Esophagus muscularis mucosa (tissue), 4 donors: ENCODE measurements at regions not wholly inside any gene's neighbourhood (a gene's known extent, or its start where the extent isn't known, plus 50 kb on each side); places are given as distances from the start of the nearest gene placed in this dataset.

Source experiments
- DNase-seq: peaks from one replicate; pipeline ENCODE4 v3.0.0-alpha.2; 2017; ENCODE audit errors: extremely low spot score
- H3K27ac ChIP-seq, 4 donors: fragments of 200-600 bp; sonication (generic); replicated peaks in 1 of 4; 1 replicate in 3 of 4; 2 replicates in 1 of 4; pipeline ENCODE4 v1.5.1; 2016 to 2019; ENCODE audit warnings: mild to moderate bottlenecking in 1 of 4
- H3K27me3 ChIP-seq, 4 donors: fragments of 200-600 bp; sonication (generic); one replicate each; pipeline versions ENCODE4 v1.5.1 to v1.6.0; 2016 to 2019
- H3K36me3 ChIP-seq, 4 donors: fragments of 200-600 bp; sonication (generic); one replicate each; pipeline ENCODE4 v1.5.1; 2016 to 2019
- H3K4me1 ChIP-seq, 4 donors: fragments of 200-600 bp; sonication (generic); one replicate each; pipeline ENCODE4 v1.5.1; 2016 to 2019
- H3K4me3 ChIP-seq, 4 donors: fragments of 200-600 bp; sonication (generic); 1 replicate in 2 of 4; 2 replicates in 2 of 4; pipeline ENCODE4 v1.5.1; 2016 to 2019; ENCODE audit warnings: mild to moderate bottlenecking in 4 of 4, moderate library complexity in 1 of 4
- H3K9me3 ChIP-seq, 4 donors: fragments of 200-600 bp; sonication (generic); 1 replicate in 3 of 4; 2 replicates in 1 of 4; pipeline ENCODE4 v1.5.1; 2016 to 2019
- EP300 ChIP-seq: sonication (generic); formaldehyde crosslinking; IDR thresholded peaks from one replicate; pipeline ENCODE4 v1.6.1; 2017; ENCODE audit warnings: antibody characterized with exemption
- POLR2A ChIP-seq: fragments of 450-650 bp; IDR thresholded peaks from one replicate; pipeline ENCODE4 v1.6.1; 2017; ENCODE audit warnings: antibody characterized with exemption, moderate library complexity, mild to moderate bottlenecking, low read depth
- POLR2AphosphoS5 ChIP-seq, 2 donors: sonication (generic); formaldehyde crosslinking; IDR thresholded peaks; one replicate each; pipeline ENCODE4 v1.6.1; 2017; ENCODE audit warnings: antibody characterized with exemption in 2 of 2
- WGBS: methylation state at CpG from one replicate; pipeline ENCODE4 v1.1.5; 2018; 5-methylcytosine and 5-hydroxymethylcytosine counted together
- intact Hi-C: fragments of 100-400 bp; cut with DNase I; formaldehyde crosslinking; loops from one replicate; pipeline ENCODE4 v1.15.1; 2023
- TF ChIP-seq, protein P1 (sequence below), 3 experiments: fragments of 200-600 bp in 2 of 3; fragments of 450-650 bp in 1 of 3; sonication (generic) in 2 of 3; IDR thresholded peaks; one replicate each; pipeline ENCODE4 v1.5.1; 2017 to 2019; ENCODE audit warnings: antibody characterized with exemption in 3 of 3, mild to moderate bottlenecking in 2 of 3, moderate library complexity in 1 of 3

DNA sequence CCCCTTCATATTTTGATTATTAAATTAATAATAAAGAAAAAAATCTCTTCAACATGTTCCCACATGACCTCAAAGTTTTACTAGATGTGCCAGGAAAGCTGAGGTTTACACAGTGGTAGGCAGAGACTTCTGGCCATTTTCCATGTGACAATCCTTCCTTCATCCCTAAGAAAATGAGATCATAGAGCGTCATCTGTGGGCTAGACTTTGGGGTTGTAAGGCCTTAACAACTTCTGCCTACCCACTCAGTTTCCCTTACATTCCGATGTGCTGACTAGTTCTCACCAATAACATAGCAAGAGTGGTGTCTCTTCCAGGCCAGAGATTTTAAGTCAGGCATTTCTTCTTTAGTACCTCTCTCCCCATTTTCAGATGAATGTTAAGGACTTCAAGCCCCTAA lies 171.1 kb upstream of the PHF14 start:
- H3K27ac ChIP-seq: no peak overlapping the region
- H3K27me3 ChIP-seq: no peaks in the 10 kb centered on the region
- peaks cover 0 to 7% (median 0%) of the 10 kb centered on the region in 4 donors for H3K4me1 ChIP-seq
- H3K4me3 ChIP-seq: no peak overlapping the region
- TF ChIP-seq POLR2A (no peak), EP300 (no peak), POLR2AphosphoS5 (IDR thresholded peaks at IDR 0.05) (no peak)
- TF ChIP-seq, protein P1, sequence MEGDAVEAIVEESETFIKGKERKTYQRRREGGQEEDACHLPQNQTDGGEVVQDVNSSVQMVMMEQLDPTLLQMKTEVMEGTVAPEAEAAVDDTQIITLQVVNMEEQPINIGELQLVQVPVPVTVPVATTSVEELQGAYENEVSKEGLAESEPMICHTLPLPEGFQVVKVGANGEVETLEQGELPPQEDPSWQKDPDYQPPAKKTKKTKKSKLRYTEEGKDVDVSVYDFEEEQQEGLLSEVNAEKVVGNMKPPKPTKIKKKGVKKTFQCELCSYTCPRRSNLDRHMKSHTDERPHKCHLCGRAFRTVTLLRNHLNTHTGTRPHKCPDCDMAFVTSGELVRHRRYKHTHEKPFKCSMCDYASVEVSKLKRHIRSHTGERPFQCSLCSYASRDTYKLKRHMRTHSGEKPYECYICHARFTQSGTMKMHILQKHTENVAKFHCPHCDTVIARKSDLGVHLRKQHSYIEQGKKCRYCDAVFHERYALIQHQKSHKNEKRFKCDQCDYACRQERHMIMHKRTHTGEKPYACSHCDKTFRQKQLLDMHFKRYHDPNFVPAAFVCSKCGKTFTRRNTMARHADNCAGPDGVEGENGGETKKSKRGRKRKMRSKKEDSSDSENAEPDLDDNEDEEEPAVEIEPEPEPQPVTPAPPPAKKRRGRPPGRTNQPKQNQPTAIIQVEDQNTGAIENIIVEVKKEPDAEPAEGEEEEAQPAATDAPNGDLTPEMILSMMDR (IDR thresholded peaks at IDR 0.05): no peak
- H3K36me3 ChIP-seq: no peaks in the 10 kb centered on the region
- WGBS: 77% methylated on average over 2 of the region's 2 CpGs
- H3K9me3 ChIP-seq: no peaks in the 10 kb centered on the region
- intact Hi-C loops: no loop called here
- DNase-seq: no peak

DNA sequence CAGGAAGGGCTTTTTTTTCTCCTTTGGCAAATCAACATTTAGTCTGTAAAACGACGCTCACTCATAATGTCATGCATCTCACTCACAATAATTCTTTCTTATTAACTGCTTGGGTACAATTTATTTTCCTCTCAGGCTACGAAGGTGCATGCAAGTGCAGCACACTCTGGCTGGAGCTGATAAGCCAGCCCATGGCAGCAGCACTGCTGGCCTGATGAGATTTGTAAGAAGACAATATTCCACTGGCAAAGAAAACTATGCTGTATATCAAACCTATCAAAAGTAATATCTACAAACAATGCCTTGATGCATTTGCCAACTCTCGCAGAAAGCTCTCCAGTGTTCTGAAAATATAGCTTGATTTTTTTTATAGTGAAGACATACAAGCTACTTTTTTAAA lies 170.0 kb upstream of the PHF14 start:
- Histone ChIP-seq H3K36me3 (no peaks in the 10 kb centered on the region), H3K4me3 (no peak overlapping the region), H3K27ac (no peak overlapping the region), H3K4me1 (peaks cover 0 to 7% (median 0%) of the 10 kb centered on the region in 4 donors), H3K9me3 (no peaks in the 10 kb centered on the region), H3K27me3 (no peaks in the 10 kb centered on the region)
- TF ChIP-seq EP300 (no peak), POLR2AphosphoS5 (IDR thresholded peaks at IDR 0.05) (no peak), POLR2A (no peak)
- TF ChIP-seq, protein P1 (IDR thresholded peaks at IDR 0.05): no peak
- DNase-seq: no peak
- intact Hi-C loops: no loop called here
- WGBS: 65% methylated on average over 4 of the region's 4 CpGs

DNA sequence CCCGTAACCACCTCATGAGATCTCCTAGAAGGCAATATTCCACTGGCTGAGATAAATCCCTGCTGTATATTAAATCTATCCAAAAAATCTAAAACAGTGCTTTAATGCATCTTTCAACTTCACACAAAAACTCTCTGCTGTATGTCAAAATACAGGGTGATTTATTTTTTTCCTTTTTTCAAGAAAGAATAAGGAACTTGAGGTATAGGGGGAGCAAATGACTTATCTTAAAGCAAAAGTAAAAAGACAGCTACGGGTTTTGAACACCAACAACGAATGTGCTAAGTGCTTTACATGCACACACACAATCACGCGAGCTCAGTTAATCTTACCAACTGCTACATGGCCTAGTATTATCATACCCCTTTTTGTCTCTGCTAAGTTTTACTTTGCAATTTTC lies 168.9 kb upstream of the PHF14 start:
- Histone ChIP-seq H3K27ac (no peak overlapping the region), H3K4me3 (no peak overlapping the region), H3K27me3 (no peaks in the 10 kb centered on the region), H3K36me3 (no peaks in the 10 kb centered on the region), H3K4me1 (peaks cover 0 to 7% (median 0%) of the 10 kb centered on the region in 4 donors), H3K9me3 (no peaks in the 10 kb centered on the region)
- WGBS: 77% methylated on average over 5 of the region's 5 CpGs
- TF ChIP-seq POLR2AphosphoS5 (IDR thresholded peaks at IDR 0.05): no peak
- no peak for TF ChIP-seq EP300
- TF ChIP-seq POLR2A: no peak
- TF ChIP-seq, protein P1 (IDR thresholded peaks at IDR 0.05): no peak
- intact Hi-C loops: no loop called here
- no peak for DNase-seq

DNA sequence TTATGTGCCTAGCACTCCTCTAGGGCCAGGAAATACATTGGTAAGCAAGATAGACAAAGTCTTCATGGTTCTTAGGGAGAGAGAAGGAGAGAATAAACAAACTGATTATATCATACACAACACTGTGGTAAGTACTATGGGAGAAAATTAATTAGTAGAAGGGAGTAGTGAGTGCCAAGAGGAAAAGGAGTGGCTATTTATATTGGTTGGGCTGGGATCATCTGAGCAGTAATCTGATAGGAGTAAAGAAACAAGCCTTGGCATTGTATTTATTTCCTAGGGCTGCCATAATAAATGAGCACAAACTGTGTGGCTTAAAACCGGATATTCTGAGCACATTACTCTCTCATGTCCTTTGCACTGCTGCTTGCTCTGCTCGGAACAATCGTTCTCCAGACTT lies 158.1 kb upstream of the PHF14 start:
- H3K4me3 ChIP-seq: no peak overlapping the region
- TF ChIP-seq POLR2A (no peak), EP300 (no peak), POLR2AphosphoS5 (IDR thresholded peaks at IDR 0.05) (no peak)
- TF ChIP-seq, protein P1 (IDR thresholded peaks at IDR 0.05): no peak
- no peaks in the 10 kb centered on the region for H3K27me3 ChIP-seq
- WGBS: 63% methylated on average over 3 of the region's 3 CpGs
- intact Hi-C loops: no loop called here
- H3K9me3 ChIP-seq: no peaks in the 10 kb centered on the region
- no peak for DNase-seq
- no peak overlapping the region for H3K27ac ChIP-seq
- H3K4me1 ChIP-seq: no peaks in the 10 kb centered on the region
- H3K36me3 ChIP-seq: no peaks in the 10 kb centered on the region

DNA sequence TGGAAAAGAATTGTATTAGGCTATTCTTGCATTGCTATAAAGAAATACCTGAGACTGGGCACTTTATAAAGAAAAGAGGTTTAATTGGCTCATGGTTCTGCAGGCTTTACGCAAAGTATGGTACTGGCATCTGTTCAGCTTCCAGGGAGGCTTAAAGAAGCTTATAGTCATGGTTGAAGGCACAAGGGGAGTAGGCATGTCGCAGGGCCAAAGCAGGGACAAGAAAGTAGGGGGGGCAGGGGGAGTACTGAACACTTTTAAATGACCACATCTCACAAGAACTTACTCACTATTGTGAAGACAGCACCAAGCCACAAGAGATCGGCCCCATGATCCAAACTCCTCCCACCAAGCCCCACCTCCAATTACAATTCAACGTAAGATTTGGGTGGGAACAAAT lies 152.5 kb upstream of the PHF14 start:
- DNase-seq: no peak
- no peaks in the 10 kb centered on the region for H3K9me3 ChIP-seq
- intact Hi-C loops: no loop called here
- no peaks in the 10 kb centered on the region for H3K36me3 ChIP-seq
- no peak overlapping the region for H3K27ac ChIP-seq
- H3K27me3 ChIP-seq: no peaks in the 10 kb centered on the region
- no peak overlapping the region for H3K4me3 ChIP-seq
- TF ChIP-seq POLR2AphosphoS5 (IDR thresholded peaks at IDR 0.05): no peak
- no peak for TF ChIP-seq POLR2A
- no peak for TF ChIP-seq EP300
- TF ChIP-seq, protein P1 (IDR thresholded peaks at IDR 0.05): no peak
- 77% methylated on average over 4 of the region's 4 CpGs for WGBS
- H3K4me1 ChIP-seq: no peaks in the 10 kb centered on the region
